GM10266 (cell line): ENCODE measurements at regions not wholly inside any gene's neighbourhood (a gene's known extent, or its start where the extent isn't known, plus 50 kb on each side); places are given as distances from the start of the nearest gene placed in this dataset.
"Not testable (repeated sequence)": the region's sequence is repeated elsewhere in the genome, so short reads cannot be mapped to it uniquely, and the experiment has no call there.

ENCODE experiments used
- DNase-seq: peaks from one replicate; pipeline ENCODE4 v3.0.0; 2012; ENCODE audit errors: extremely low spot score
- TF ChIP-seq, protein P1 (sequence below): IDR thresholded peaks from 2 replicates; pipeline ENCODE4 v1.5.1; 2012; ENCODE audit warnings: mild to moderate bottlenecking, low read depth; ENCODE audit not compliant: control insufficient read depth, insufficient read depth; ENCODE audit errors: missing control alignments

- no peak for DNase-seq
- TF ChIP-seq, protein P1, sequence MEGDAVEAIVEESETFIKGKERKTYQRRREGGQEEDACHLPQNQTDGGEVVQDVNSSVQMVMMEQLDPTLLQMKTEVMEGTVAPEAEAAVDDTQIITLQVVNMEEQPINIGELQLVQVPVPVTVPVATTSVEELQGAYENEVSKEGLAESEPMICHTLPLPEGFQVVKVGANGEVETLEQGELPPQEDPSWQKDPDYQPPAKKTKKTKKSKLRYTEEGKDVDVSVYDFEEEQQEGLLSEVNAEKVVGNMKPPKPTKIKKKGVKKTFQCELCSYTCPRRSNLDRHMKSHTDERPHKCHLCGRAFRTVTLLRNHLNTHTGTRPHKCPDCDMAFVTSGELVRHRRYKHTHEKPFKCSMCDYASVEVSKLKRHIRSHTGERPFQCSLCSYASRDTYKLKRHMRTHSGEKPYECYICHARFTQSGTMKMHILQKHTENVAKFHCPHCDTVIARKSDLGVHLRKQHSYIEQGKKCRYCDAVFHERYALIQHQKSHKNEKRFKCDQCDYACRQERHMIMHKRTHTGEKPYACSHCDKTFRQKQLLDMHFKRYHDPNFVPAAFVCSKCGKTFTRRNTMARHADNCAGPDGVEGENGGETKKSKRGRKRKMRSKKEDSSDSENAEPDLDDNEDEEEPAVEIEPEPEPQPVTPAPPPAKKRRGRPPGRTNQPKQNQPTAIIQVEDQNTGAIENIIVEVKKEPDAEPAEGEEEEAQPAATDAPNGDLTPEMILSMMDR: no peak
Measured at GRCh38 chr20:24850176-24850575, 98.9 kb upstream of the CST7 start.

DNA sequence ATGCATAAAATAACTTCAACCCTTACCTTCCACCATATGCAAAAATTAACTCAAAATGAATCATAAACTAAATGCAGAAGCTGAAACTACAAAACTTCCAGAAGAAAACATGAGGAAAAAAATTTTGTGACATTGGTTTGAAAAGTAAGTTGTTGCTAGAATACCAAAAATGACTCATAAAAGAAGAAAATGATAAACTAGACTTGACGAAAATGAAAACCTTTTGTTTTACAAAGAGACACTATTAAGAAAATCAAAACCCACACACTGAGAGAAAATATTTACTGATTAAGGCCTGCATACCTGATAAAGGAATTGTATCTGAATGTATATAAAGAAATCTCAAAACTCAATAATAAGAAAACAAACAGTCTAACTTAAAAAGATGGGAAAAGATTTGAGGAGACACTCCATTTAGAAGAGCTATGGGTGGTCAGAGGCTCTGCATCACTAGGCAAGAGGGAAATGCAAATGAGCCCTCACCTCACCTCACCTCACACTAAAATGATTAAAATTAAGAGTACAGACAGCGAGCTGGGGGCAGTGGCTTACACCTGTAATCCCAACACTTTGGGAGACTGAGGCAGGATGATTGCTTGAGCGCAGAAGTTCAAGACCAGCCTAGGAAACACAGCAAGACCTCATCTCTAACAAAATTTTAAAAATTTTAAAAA, 97.6 kb upstream of the CST7 start:
- DNase-seq: no peak
- TF ChIP-seq, protein P1: no peak

GRCh38 chr20:24853916-24854315, 95.2 kb upstream of the CST7 start:
- DNase-seq: no peak
- TF ChIP-seq, protein P1: no peak

DNA sequence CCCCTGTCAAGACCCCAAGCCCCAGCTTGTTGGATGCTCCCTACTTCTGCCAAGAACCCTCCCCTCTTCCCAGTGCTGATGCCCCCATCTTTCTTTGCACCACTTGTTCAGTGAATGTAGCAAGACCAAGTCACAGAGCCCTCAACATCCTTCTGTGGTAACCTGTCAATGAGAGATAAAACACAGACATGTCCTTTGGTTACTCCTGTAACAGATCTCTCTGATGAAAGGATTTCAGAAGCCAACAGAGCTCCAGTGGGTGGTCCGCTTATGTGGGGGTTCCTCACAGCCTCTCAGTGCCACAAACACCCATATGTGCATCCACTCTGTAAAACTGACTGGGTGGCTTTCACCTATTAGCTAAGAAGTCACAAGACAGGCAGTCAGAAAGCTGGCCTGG, 93.2 kb upstream of the CST7 start:
- DNase-seq: no peak
- TF ChIP-seq, protein P1: no peak

DNA sequence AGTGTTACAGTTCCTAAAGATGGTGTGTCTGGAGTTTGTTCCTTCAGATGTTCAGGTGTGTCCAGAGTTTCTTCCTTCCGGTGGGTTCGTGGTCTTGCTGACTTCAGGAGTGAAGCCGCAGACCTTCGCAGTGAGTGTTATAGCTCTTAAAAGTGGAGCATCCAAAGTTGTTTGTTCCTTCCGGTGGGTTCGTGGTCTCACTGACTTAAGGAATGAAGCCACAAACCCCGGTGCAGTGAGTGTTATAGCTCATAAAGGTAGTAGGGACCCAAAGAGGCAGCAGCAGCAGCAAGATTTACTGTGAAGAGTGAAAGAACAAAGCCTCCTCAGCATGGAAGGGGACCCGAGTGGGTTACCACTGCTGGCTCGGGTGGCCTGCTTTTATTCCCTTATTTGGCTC, 90.6 kb upstream of the CST7 start:
- not testable (repeated sequence) for DNase-seq

DNA sequence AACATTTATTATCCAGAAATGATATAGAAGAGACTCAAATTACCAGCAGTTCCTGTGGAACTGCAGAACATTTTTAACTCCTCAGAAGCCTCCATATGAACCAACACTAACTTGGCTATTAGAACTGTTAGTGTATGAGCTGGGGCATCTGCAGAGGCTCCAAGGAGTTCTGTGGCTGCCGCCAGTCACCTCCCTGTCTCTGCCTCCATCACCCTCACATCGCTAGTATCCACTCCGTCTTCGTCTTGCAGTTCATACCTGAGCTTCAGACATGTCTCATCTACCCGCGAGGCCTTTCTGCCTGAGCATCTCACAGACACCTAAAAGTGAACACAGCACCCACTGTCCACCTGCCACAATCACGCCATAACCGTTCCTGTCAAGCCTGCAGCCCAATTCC, 89.5 kb upstream of the CST7 start:
- TF ChIP-seq, protein P1: no peak

DNA sequence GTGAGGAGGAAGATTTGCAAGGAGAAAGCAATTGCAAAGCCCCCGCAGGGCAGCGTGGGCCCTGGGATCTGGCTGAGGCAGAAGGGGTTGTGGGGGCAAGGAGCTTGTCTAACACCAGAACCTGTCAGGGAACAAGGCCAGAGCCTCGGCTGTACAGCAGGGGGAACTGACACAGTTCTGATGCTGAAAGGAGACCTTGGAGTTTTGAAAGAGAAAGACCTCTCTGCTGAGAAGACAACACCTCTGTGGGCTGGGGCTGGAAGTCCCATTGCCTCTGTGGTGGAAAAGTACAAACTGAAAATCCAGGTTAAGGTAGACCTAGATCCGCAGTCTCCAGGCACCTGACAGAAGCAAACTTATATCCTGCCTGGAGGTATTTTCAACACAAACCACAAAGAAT, 86.9 kb upstream of the CST7 start:
- no peak for DNase-seq

More for the DNA sequence above, 89.5 kb upstream of the CST7 start:
- DNase-seq: no peak

More for the DNA sequence above, 86.9 kb upstream of the CST7 start:
- TF ChIP-seq, protein P1: no peak
